Activated CD4-positive, CD25-positive, alpha-beta regulatory T cell treated with anti-CD3 and anti-CD28 coated beads, Interleukin-2, amount 50 U/mL, for 16 hours (primary cell): ENCODE measurements at regions not wholly inside any gene's neighbourhood (a gene's known extent, or its start where the extent isn't known, plus 50 kb on each side); places are given as distances from the start of the nearest gene placed in this dataset.

Experiments used
- DNase-seq: peaks from one replicate; pipeline ENCODE4 v3.0.0-alpha.2; 2020; ENCODE audit warnings: low read depth, low spot score

- no peak for DNase-seq
Observed at GRCh38 chr13:39100996-39101738, 62.9 kb downstream of the NHLRC3 start.

GRCh38 chr13:39102981-39103490 is 64.8 kb downstream of the NHLRC3 start:
- DNase-seq: no peak

GRCh38 chr13:39105110-39105509 is 66.9 kb downstream of the NHLRC3 start:
- no peak for DNase-seq

- no peak for DNase-seq
Observed at GRCh38 chr13:39106216-39107005, 68.2 kb downstream of the NHLRC3 start.

- DNase-seq: no peak
Observed at GRCh38 chr13:39107561-39107960, 69.3 kb downstream of the NHLRC3 start.

- DNase-seq: no peak
Observed at GRCh38 chr13:39108783-39109182, 70.5 kb downstream of the NHLRC3 start.

- DNase-seq: no peak
Observed at GRCh38 chr13:39110518-39111097, 72.4 kb downstream of the NHLRC3 start.

GRCh38 chr13:39111145-39111544 is 72.9 kb downstream of the NHLRC3 start:
- DNase-seq: no peak

GRCh38 chr13:39119422-39119821 is 81.2 kb downstream of the NHLRC3 start:
- no peak for DNase-seq

GRCh38 chr13:39123578-39123977 is 85.3 kb downstream of the NHLRC3 start:
- no peak for DNase-seq

- DNase-seq: no peak
Observed at GRCh38 chr13:39129213-39129612, 91.0 kb downstream of the NHLRC3 start.

GRCh38 chr13:39130301-39130700 is 92.0 kb downstream of the NHLRC3 start:
- DNase-seq: no peak

- DNase-seq: no peak
Observed at GRCh38 chr13:39132286-39133230, 94.3 kb downstream of the NHLRC3 start.

- no peak for DNase-seq
Observed at GRCh38 chr13:39133781-39134180, 95.5 kb downstream of the NHLRC3 start.

- no peak for DNase-seq
Observed at GRCh38 chr13:39134574-39134973, 96.3 kb downstream of the NHLRC3 start.

GRCh38 chr13:39144391-39144790 is 106.1 kb downstream of the NHLRC3 start:
- no peak for DNase-seq

- DNase-seq: no peak
Observed at GRCh38 chr13:39144941-39145533, 106.8 kb downstream of the NHLRC3 start.

GRCh38 chr13:39148513-39148961 is 110.3 kb downstream of the NHLRC3 start:
- DNase-seq: no peak

GRCh38 chr13:39149896-39150295 is 111.6 kb downstream of the NHLRC3 start:
- DNase-seq: no peak

GRCh38 chr13:39154041-39154440 is 115.8 kb downstream of the NHLRC3 start:
- DNase-seq: no peak

GRCh38 chr13:39159393-39159792 is 121.1 kb downstream of the NHLRC3 start:
- DNase-seq: no peak
